GM23338 (cell line): ENCODE measurements at regions not wholly inside any gene's neighbourhood (a gene's known extent, or its start where the extent isn't known, plus 50 kb on each side); places are given as distances from the start of the nearest gene placed in this dataset.

Experiments
- ATAC-seq: fragments of 200-7000 bp; cut with Tn5 transposase; 3 replicates; pipeline ENCODE4 v1.9.1; 2020
- DNase-seq: peaks from one replicate; pipeline ENCODE4 v3.0.0-alpha.2; 2015; ENCODE audit warnings: low spot score
- H2AFZ ChIP-seq: fragments of 200-600 bp; sonication (generic); 2 replicates; pipeline ENCODE4 v1.8.0; 2016; ENCODE audit warnings: antibody characterized with exemption, mild to moderate bottlenecking, moderate library complexity
- H3F3A ChIP-seq: fragments of 200-600 bp; sonication (generic); replicated peaks from 2 replicates; pipeline ENCODE4 v1.8.0; 2017; ENCODE audit warnings: antibody characterized with exemption, mixed run types, low read depth
- H3K27ac ChIP-seq: fragments of 200-600 bp; sonication (generic); 2 replicates; pipeline ENCODE4 v1.6.1; 2016; ENCODE audit warnings: low read depth
- H3K27me3 ChIP-seq: fragments of 200-600 bp; sonication (generic); 2 replicates; pipeline ENCODE4 v1.8.0; 2016; ENCODE audit warnings: mild to moderate bottlenecking, mixed run types, moderate library complexity; ENCODE audit not compliant: insufficient read depth
- H3K36me3 ChIP-seq: fragments of 200-600 bp; sonication (generic); 2 replicates; pipeline ENCODE4 v1.8.0; 2016; ENCODE audit warnings: mild to moderate bottlenecking; ENCODE audit not compliant: insufficient read depth
- H3K4me1 ChIP-seq: fragments of 200-600 bp; sonication (generic); 2 replicates; pipeline ENCODE4 v1.8.0; 2016; ENCODE audit warnings: mild to moderate bottlenecking, moderate library complexity; ENCODE audit not compliant: insufficient read depth
- H3K4me2 ChIP-seq: fragments of 200-600 bp; sonication (generic); 2 replicates; pipeline ENCODE4 v1.7.1; 2017; ENCODE audit warnings: mixed run types
- H3K4me3 ChIP-seq: fragments of 200-600 bp; sonication (generic); 2 replicates; pipeline ENCODE4 v1.6.1; 2016; ENCODE audit warnings: mixed run types
- H3K79me2 ChIP-seq: fragments of 200-600 bp; sonication (generic); replicated peaks from 2 replicates; pipeline ENCODE4 v1.8.0; 2017; ENCODE audit warnings: mild to moderate bottlenecking; ENCODE audit not compliant: insufficient read depth
- H3K9me2 ChIP-seq: fragments of 200-600 bp; sonication (generic); 2 replicates; pipeline ENCODE4 v1.8.0; 2017; ENCODE audit not compliant: insufficient read depth
- H4K20me1 ChIP-seq: fragments of 200-600 bp; sonication (generic); replicated peaks from 2 replicates; pipeline ENCODE4 v1.8.0; 2017; ENCODE audit warnings: mild to moderate bottlenecking; ENCODE audit not compliant: insufficient read depth
- H3K27ac Mint-ChIP-seq: 2 replicates; pipeline ENCODE4 v1.8.0; 2020; ENCODE audit warnings: inconsistent platforms, mild to moderate bottlenecking, moderate library complexity, mixed read lengths
- H3K27me3 Mint-ChIP-seq: 3 replicates; pipeline ENCODE4 v1.8.0; 2022; ENCODE audit warnings: low read depth, mild to moderate bottlenecking, moderate library complexity, mixed read lengths, inconsistent platforms; ENCODE audit not compliant: insufficient read depth, poor library complexity
- H3K36me3 Mint-ChIP-seq: 3 replicates; pipeline ENCODE4 v1.8.0; 2021; ENCODE audit warnings: low read depth, mild to moderate bottlenecking, inconsistent platforms, moderate library complexity, mixed read lengths
- H3K4me1 Mint-ChIP-seq: 3 replicates; pipeline ENCODE4 v1.8.0; 2020; ENCODE audit warnings: mild to moderate bottlenecking, inconsistent platforms, mixed read lengths
- H3K4me3 Mint-ChIP-seq: 3 replicates; pipeline ENCODE4 v1.8.0; 2021; ENCODE audit warnings: moderate library complexity, mild to moderate bottlenecking, inconsistent platforms, mixed read lengths
- H3K9me3 Mint-ChIP-seq: 3 replicates; pipeline ENCODE4 v1.8.0; 2020; ENCODE audit warnings: moderate library complexity, mild to moderate bottlenecking, inconsistent platforms, mixed read lengths
- CREB1 ChIP-seq: fragments of 250-450 bp; sonication (Bioruptor Pico); IDR thresholded peaks from 2 replicates; pipeline ENCODE4 v1.5.0; 2020; ENCODE audit warnings: low read depth, mild to moderate bottlenecking, moderate library complexity
- CTCF ChIP-seq, 2 experiments: fragments of 200-600 bp in 1 of 2; sonication (generic) in 1 of 2; conservative IDR thresholded peaks; 2 replicates each; pipeline versions ENCODE4 v1.5.1 to v1.6.1; 2016 to 2017; ENCODE audit warnings: antibody characterized with exemption in 2 of 2, low read depth in 2 of 2, mild to moderate bottlenecking in 2 of 2, moderate library complexity in 1 of 2
- EZH2 ChIP-seq: fragments of 200-600 bp; sonication (generic); IDR thresholded peaks from one replicate; pipeline ENCODE4 v1.8.0; 2017; ENCODE audit warnings: antibody characterized with exemption, mild to moderate bottlenecking, low read depth; ENCODE audit not compliant: unreplicated experiment
- EZH2phosphoT487 ChIP-seq: fragments of 200-600 bp; sonication (generic); IDR thresholded peaks from one replicate; pipeline ENCODE4 v1.8.1; 2018; ENCODE audit warnings: antibody characterized with exemption; ENCODE audit not compliant: unreplicated experiment
- JUNB ChIP-seq: IDR thresholded peaks from one replicate; pipeline ENCODE4 v1.6.1; 2016; ENCODE audit warnings: antibody characterized with exemption; ENCODE audit not compliant: unreplicated experiment
- NANOG ChIP-seq: IDR thresholded peaks from 2 replicates; pipeline ENCODE4 v1.6.1; 2016; ENCODE audit warnings: antibody characterized with exemption, borderline replicate concordance
- POLR2AphosphoS5 ChIP-seq: IDR thresholded peaks from 2 replicates; pipeline ENCODE4 v1.6.1; 2016; ENCODE audit warnings: antibody characterized with exemption, low read depth
- REST ChIP-seq: IDR thresholded peaks from one replicate; pipeline ENCODE4 v1.6.1; 2018; ENCODE audit warnings: antibody characterized with exemption; ENCODE audit not compliant: unreplicated experiment
- STAT1 ChIP-seq: IDR thresholded peaks from one replicate; pipeline ENCODE4 v1.6.1; 2016; ENCODE audit warnings: antibody characterized with exemption; ENCODE audit not compliant: unreplicated experiment
- ZNF114 ChIP-seq: fragments of 250-450 bp; sonication (Bioruptor Pico); IDR thresholded peaks from 2 replicates; pipeline ENCODE4 v1.5.0; 2020; ENCODE audit warnings: mild to moderate bottlenecking, moderate library complexity
- ZNF331 ChIP-seq: fragments of 250-450 bp; sonication (Bioruptor Pico); IDR thresholded peaks from 2 replicates; pipeline ENCODE4 v1.5.0; 2020; ENCODE audit warnings: low read depth, mild to moderate bottlenecking, moderate library complexity
- ZNF462 ChIP-seq: fragments of 250-450 bp; sonication (Bioruptor Pico); IDR thresholded peaks from 2 replicates; pipeline ENCODE4 v1.5.0; 2020; ENCODE audit warnings: mild to moderate bottlenecking, moderate library complexity
- TF ChIP-seq, protein P1 (sequence below): IDR thresholded peaks from 2 replicates; pipeline ENCODE4 v1.6.1; 2016; ENCODE audit warnings: antibody characterized with exemption

DNA sequence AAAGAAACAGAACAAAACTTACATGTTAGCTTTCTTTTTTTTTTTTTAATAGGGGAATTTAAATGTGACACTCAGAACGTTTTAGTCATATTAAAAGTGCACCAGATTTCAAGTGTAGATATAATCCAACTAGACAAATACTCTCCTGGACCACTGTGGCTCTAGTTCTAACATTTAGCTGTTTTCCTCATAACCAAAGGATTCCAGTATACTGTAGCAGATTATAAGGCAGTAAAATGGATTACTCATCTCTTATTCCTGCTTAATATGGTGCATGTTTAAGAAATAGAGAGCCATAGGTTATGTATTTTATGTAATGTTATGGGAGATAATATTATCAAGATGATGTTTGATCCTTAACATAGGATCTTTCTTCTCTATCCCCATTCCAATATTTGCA lies 1339.5 kb upstream of the AGA start:
- H3K27me3 ChIP-seq: no peaks in the 10 kb centered on the region
- Mint-ChIP-seq H3K27ac (no peak overlapping the region), H3K4me3 (no peak overlapping the region), H3K36me3 (no peaks in the 10 kb centered on the region), H3K9me3 (no peaks in the 10 kb centered on the region), H3K27me3 (no peaks in the 10 kb centered on the region), H3K4me1 (no peaks in the 10 kb centered on the region; the same call in 2 of the 3 replicates)
- no peak for ATAC-seq
- no peaks in the 10 kb centered on the region for H3K79me2 ChIP-seq
- no peaks in the 10 kb centered on the region for H3K9me2 ChIP-seq
- H3K4me3 ChIP-seq: no peak overlapping the region
- H3K27ac ChIP-seq: no peak overlapping the region
- TF ChIP-seq CREB1 (CRISPR knock-in tag) (no peak), NANOG (no peak), EZH2phosphoT487 (no peak), ZNF462 (CRISPR knock-in tag) (no peak), EZH2 (no peak), JUNB (no peak), ZNF114 (no peak), STAT1 (no peak), POLR2AphosphoS5 (no peak), ZNF331 (no peak), CTCF (conservative IDR thresholded peaks at IDR 0.05; ENCODE audit: low read depth in 2 of 2) (no peak), REST (no peak)
- TF ChIP-seq, protein P1, sequence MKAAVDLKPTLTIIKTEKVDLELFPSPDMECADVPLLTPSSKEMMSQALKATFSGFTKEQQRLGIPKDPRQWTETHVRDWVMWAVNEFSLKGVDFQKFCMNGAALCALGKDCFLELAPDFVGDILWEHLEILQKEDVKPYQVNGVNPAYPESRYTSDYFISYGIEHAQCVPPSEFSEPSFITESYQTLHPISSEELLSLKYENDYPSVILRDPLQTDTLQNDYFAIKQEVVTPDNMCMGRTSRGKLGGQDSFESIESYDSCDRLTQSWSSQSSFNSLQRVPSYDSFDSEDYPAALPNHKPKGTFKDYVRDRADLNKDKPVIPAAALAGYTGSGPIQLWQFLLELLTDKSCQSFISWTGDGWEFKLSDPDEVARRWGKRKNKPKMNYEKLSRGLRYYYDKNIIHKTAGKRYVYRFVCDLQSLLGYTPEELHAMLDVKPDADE: no peak
- H3K4me2 ChIP-seq: no peak overlapping the region
- no peaks in the 10 kb centered on the region for H4K20me1 ChIP-seq
- H3F3A ChIP-seq: no peaks in the 10 kb centered on the region
- H2AFZ ChIP-seq: no peak overlapping the region
- no peak for DNase-seq
- no peaks in the 10 kb centered on the region for H3K36me3 ChIP-seq
- H3K4me1 ChIP-seq: no peaks in the 10 kb centered on the region
